ENCODE measurements at regions not wholly inside any gene's neighbourhood (a gene's known extent, or its start where the extent isn't known, plus 50 kb on each side); places are given as distances from the start of the nearest gene placed in this dataset.

GRCh38 chr2:138296365-138296764 is 205.2 kb upstream of the SPOPL start:
- Mint-ChIP-seq H3K4me1 (ENCODE audit: low read depth) (no peaks in the 10 kb centered on the region), H3K4me3 (ENCODE audit: low read depth) (no peak overlapping the region), H3K9me3 (ENCODE audit: low read depth) (no peaks in the 10 kb centered on the region), H3K27me3 (no peaks in the 10 kb centered on the region), H3K27ac (no peak overlapping the region), H3K36me3 (ENCODE audit: insufficient read depth) (no peaks in the 10 kb centered on the region)
- no peak for TF ChIP-seq CTCF (IDR thresholded peaks at IDR 0.05; ENCODE audit: unreplicated experiment)
- no peak for DNase-seq (ENCODE audit: low spot score, unreplicated experiment)

- H3K4me1 Mint-ChIP-seq (ENCODE audit: low read depth), result no peaks in the 10 kb centered on the region
- no peaks in the 10 kb centered on the region for H3K36me3 Mint-ChIP-seq (ENCODE audit: insufficient read depth)
- TF ChIP-seq CTCF (IDR thresholded peaks at IDR 0.05; ENCODE audit: unreplicated experiment), result no peak
- no peak overlapping the region for H3K4me3 Mint-ChIP-seq (ENCODE audit: low read depth)
- DNase-seq (ENCODE audit: low spot score, unreplicated experiment), result no peak
- H3K27ac Mint-ChIP-seq, result no peak overlapping the region
- H3K27me3 Mint-ChIP-seq, result no peaks in the 10 kb centered on the region
- H3K9me3 Mint-ChIP-seq (ENCODE audit: low read depth), result no peaks in the 10 kb centered on the region
Observed at GRCh38 chr2:138298120-138298814, 203.3 kb upstream of the SPOPL start.

- Mint-ChIP-seq H3K4me3 (ENCODE audit: low read depth) (no peak overlapping the region), H3K27ac (no peak overlapping the region)
Observed at GRCh38 chr2:138298900-138299299, 202.7 kb upstream of the SPOPL start.

GRCh38 chr2:138306626-138307025 is 194.9 kb upstream of the SPOPL start:
- Mint-ChIP-seq H3K9me3 (ENCODE audit: low read depth) (no peaks in the 10 kb centered on the region), H3K27me3 (no peaks in the 10 kb centered on the region), H3K4me3 (ENCODE audit: low read depth) (no peak overlapping the region), H3K4me1 (ENCODE audit: low read depth) (peaks cover 13% of the 10 kb centered on the region), H3K36me3 (ENCODE audit: insufficient read depth) (no peaks in the 10 kb centered on the region), H3K27ac (peak overlapping the region; percentile 4)
- TF ChIP-seq CTCF (IDR thresholded peaks at IDR 0.05; ENCODE audit: unreplicated experiment), result no peak
- DNase-seq (ENCODE audit: low spot score, unreplicated experiment), result no peak

More at GRCh38 chr2:138298900-138299299, 202.7 kb upstream of the SPOPL start:
- no peaks in the 10 kb centered on the region for H3K36me3 Mint-ChIP-seq (ENCODE audit: insufficient read depth)
- no peaks in the 10 kb centered on the region for H3K9me3 Mint-ChIP-seq (ENCODE audit: low read depth)
- no peak for TF ChIP-seq CTCF (IDR thresholded peaks at IDR 0.05; ENCODE audit: unreplicated experiment)
- no peaks in the 10 kb centered on the region for H3K4me1 Mint-ChIP-seq (ENCODE audit: low read depth)
- DNase-seq (ENCODE audit: low spot score, unreplicated experiment), result no peak
- H3K27me3 Mint-ChIP-seq, result no peaks in the 10 kb centered on the region

GRCh38 chr2:138307099-138307498 is 194.5 kb upstream of the SPOPL start:
- no peak overlapping the region for H3K4me3 Mint-ChIP-seq (ENCODE audit: low read depth)
- no peak for TF ChIP-seq CTCF (IDR thresholded peaks at IDR 0.05; ENCODE audit: unreplicated experiment)
- H3K36me3 Mint-ChIP-seq (ENCODE audit: insufficient read depth), result no peaks in the 10 kb centered on the region
- H3K4me1 Mint-ChIP-seq (ENCODE audit: low read depth), result peaks cover 13% of the 10 kb centered on the region
- no peaks in the 10 kb centered on the region for H3K9me3 Mint-ChIP-seq (ENCODE audit: low read depth)
- no peak overlapping the region for H3K27ac Mint-ChIP-seq
- no peaks in the 10 kb centered on the region for H3K27me3 Mint-ChIP-seq
- DNase-seq (ENCODE audit: low spot score, unreplicated experiment), result no peak
